ENCODE measurements at regions not wholly inside any gene's neighbourhood (a gene's known extent, or its start where the extent isn't known, plus 50 kb on each side); places are given as distances from the start of the nearest gene placed in this dataset.
"Not testable (repeated sequence)": the region's sequence is repeated elsewhere in the genome, so short reads cannot be mapped to it uniquely, and the experiment has no call there.

GRCh38 chr17:72458301-72458700, 337.5 kb downstream of the SOX9 start:
- peaks cover 17% of the 10 kb centered on the region for H3K4me1 ChIP-seq (ENCODE audit: control insufficient read depth, insufficient read depth, low read length)
- H3K4me3 ChIP-seq (ENCODE audit: low read length), result no peak overlapping the region
- peak overlapping the region; percentile 53 for H3K27ac ChIP-seq (ENCODE audit: low read length)
- no peaks in the 10 kb centered on the region for H3K27me3 ChIP-seq (ENCODE audit: control insufficient read depth, insufficient read depth, low read length)
- DNase-seq, result no peak
- peaks cover 7% of the 10 kb centered on the region for H3K9me3 ChIP-seq (ENCODE audit: control insufficient read depth, low read depth, low read length)
- no CpG with 5 or more reads among the region's 9 CpGs for WGBS (ENCODE audit: insufficient coverage, low lambda C conversion rate)
- no peaks in the 10 kb centered on the region for H3K36me3 ChIP-seq (ENCODE audit: control insufficient read depth, insufficient read depth, low read length)

DNA sequence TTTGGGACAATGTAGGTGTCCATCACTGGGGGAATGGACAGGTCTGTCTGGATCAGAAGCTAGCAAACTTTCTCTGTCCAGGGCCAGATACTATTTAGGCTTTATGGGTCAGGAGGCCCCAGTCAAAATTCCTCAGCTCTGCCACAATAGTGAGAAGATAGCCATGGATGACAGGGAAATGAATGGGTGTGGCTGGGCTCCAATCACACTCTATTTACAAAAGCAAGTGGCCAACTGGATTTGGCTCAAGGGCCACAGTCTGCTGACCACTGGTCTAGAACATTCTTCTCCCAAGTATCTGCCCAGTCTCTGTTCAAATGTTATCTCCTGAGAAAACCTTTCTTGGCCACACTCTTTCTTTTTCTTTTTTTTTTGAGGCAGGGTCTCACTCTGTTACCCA, 339.9 kb downstream of the SOX9 start:
- Histone ChIP-seq H3K27me3 (ENCODE audit: control insufficient read depth, insufficient read depth, low read length) (no peaks in the 10 kb centered on the region), H3K27ac (ENCODE audit: low read length) (no peak overlapping the region), H3K9me3 (ENCODE audit: control insufficient read depth, low read depth, low read length) (peaks cover 4% of the 10 kb centered on the region), H3K4me1 (ENCODE audit: control insufficient read depth, insufficient read depth, low read length) (peaks cover 31% of the 10 kb centered on the region), H3K36me3 (ENCODE audit: control insufficient read depth, insufficient read depth, low read length) (no peaks in the 10 kb centered on the region), H3K4me3 (ENCODE audit: low read length) (no peak overlapping the region)
- no peak for DNase-seq

DNA sequence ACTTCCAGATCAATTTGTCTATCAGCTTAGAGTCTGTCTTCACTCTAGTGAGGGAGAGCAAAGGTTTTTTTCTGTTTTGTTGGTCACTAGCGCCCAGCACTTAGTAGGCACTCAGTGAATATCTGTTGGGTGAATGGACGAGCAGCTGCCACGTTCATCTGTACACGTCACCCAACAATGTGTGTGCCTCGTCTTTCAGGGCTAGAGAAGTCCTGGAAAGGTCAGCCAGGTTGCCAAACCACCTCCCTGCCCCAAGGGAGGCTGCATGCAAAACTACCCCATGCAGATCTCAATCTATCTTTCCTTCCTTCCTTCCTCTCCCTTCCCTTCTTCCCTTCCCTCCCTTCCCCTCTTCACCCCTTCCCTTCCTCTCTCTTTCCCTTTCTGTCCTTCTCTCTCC, 340.9 kb downstream of the SOX9 start:
- Histone ChIP-seq H3K4me1 (ENCODE audit: control insufficient read depth, insufficient read depth, low read length) (peaks cover 37% of the 10 kb centered on the region), H3K4me3 (ENCODE audit: low read length) (no peak overlapping the region), H3K36me3 (ENCODE audit: control insufficient read depth, insufficient read depth, low read length) (no peaks in the 10 kb centered on the region), H3K9me3 (ENCODE audit: control insufficient read depth, low read depth, low read length) (peaks cover 4% of the 10 kb centered on the region), H3K27me3 (ENCODE audit: control insufficient read depth, insufficient read depth, low read length) (no peaks in the 10 kb centered on the region), H3K27ac (ENCODE audit: low read length) (no peak overlapping the region)
- DNase-seq, result no peak
- 87% methylated on average over 3 of the region's 5 CpGs for WGBS (ENCODE audit: insufficient coverage, low lambda C conversion rate)

- H3K4me1 ChIP-seq (ENCODE audit: control insufficient read depth, insufficient read depth, low read length), result peaks cover 43% of the 10 kb centered on the region
- no CpG with 5 or more reads among the region's 1 CpG for WGBS (ENCODE audit: insufficient coverage, low lambda C conversion rate)
- DNase-seq, result no peak
- H3K27ac ChIP-seq (ENCODE audit: low read length), result no peak overlapping the region
- H3K36me3 ChIP-seq (ENCODE audit: control insufficient read depth, insufficient read depth, low read length), result no peaks in the 10 kb centered on the region
- H3K9me3 ChIP-seq (ENCODE audit: control insufficient read depth, low read depth, low read length), result peaks cover 4% of the 10 kb centered on the region
- no peaks in the 10 kb centered on the region for H3K27me3 ChIP-seq (ENCODE audit: control insufficient read depth, insufficient read depth, low read length)
- no peak overlapping the region for H3K4me3 ChIP-seq (ENCODE audit: low read length)
These were observed 341.6 kb downstream of the SOX9 start for GRCh38 chr17:72462407-72462806.

DNA sequence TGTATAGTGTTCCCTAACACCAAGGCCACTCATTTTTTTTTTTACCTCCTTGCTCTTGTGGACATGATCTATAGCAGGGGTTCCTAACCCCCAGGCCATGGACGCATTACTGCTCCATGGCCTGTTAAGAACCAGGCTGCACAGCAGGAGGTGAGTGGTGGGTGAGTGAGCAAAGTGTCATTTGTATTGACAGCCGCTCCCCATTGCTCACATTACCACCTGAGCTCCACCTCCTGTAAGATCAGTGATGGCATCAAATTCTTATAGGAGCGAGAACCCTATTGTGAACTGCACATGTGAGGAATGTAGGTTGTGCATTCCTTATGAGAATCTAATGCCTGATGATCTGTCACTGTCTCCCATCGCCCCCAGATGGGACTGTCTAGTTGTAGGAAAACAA, 342.0 kb downstream of the SOX9 start:
- Histone ChIP-seq H3K27me3 (ENCODE audit: control insufficient read depth, insufficient read depth, low read length) (no peaks in the 10 kb centered on the region), H3K9me3 (ENCODE audit: control insufficient read depth, low read depth, low read length) (peaks cover 4% of the 10 kb centered on the region), H3K27ac (ENCODE audit: low read length) (no peak overlapping the region), H3K36me3 (ENCODE audit: control insufficient read depth, insufficient read depth, low read length) (no peaks in the 10 kb centered on the region), H3K4me3 (ENCODE audit: low read length) (no peak overlapping the region), H3K4me1 (ENCODE audit: control insufficient read depth, insufficient read depth, low read length) (peaks cover 47% of the 10 kb centered on the region)
- no peak for DNase-seq
- no CpG with 5 or more reads among the region's 4 CpGs for WGBS (ENCODE audit: insufficient coverage, low lambda C conversion rate)

GRCh38 chr17:72463287-72464102, 342.7 kb downstream of the SOX9 start:
- no peak overlapping the region for H3K4me3 ChIP-seq (ENCODE audit: low read length)
- peaks cover 7% of the 10 kb centered on the region for H3K9me3 ChIP-seq (ENCODE audit: control insufficient read depth, low read depth, low read length)
- WGBS (ENCODE audit: insufficient coverage, low lambda C conversion rate), result no CpG with 5 or more reads among the region's 10 CpGs
- peaks cover 51% of the 10 kb centered on the region for H3K4me1 ChIP-seq (ENCODE audit: control insufficient read depth, insufficient read depth, low read length)
- H3K36me3 ChIP-seq (ENCODE audit: control insufficient read depth, insufficient read depth, low read length), result no peaks in the 10 kb centered on the region
- H3K27ac ChIP-seq (ENCODE audit: low read length), result peak overlapping the region; percentile 7
- DNase-seq, result no peak
- no peaks in the 10 kb centered on the region for H3K27me3 ChIP-seq (ENCODE audit: control insufficient read depth, insufficient read depth, low read length)

DNA sequence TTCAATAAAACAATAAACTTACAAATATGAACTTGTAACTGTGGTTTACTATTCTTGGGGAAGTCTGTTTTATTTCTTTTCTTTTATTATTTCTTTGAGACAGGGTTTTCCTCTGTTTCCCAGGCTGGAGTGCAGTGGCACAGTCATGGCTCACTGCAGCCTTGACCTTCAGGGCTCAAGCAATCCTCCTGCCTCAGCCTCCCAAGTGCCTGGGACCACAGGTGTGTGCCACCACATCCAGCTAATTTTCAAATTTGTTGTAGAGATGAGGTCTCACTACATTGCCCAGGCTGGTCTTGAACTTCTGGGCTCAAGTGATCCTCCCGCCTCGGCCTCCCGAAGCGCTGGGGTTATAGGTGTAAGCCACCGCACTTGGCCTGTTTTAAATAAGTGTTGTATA, 343.4 kb downstream of the SOX9 start:
- H3K27ac ChIP-seq (ENCODE audit: low read length), result peak overlapping the region; percentile 96
- DNase-seq, result not testable (repeated sequence)
- no CpG with 5 or more reads among the region's 5 CpGs for WGBS (ENCODE audit: insufficient coverage, low lambda C conversion rate)

DNA sequence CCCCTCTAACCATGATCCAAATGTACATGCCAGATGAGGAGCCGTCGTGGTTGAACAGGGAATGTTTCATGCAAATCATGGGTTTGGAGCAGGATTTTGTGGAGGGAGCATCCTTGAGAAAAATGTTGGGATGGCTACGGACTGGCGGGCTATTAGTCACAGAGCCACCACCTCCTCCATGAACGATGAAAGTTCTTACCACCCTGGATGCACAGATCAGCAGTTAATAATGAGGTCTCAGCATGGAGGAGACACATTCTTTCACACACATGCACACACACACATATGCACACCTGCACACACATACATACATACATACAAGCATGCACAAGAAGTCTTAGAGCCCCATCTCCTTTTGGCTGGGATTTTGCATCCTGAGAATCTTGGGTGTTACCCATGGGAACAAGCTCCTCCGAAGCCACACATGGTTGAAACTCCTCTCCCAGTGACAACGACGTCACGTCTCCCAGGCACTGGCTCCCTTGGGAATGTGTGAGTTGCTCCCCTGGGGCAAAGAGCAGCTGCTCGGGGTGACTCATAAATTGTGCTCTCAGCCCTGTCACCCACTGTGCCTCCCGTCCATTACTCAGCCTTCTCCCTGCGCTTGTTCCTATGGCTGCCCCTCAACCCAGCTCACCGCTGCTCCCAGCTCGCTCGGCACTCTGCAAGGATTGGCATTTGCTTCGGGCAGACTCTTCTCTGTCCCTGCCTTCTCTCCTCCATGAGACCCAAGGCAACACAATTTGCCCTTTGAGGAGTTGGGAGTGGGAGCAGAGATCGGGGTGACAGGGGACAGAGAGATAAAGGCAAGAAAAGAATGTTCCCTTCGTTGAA, 344.6 kb downstream of the SOX9 start:
- no peaks in the 10 kb centered on the region for H3K36me3 ChIP-seq (ENCODE audit: control insufficient read depth, insufficient read depth, low read length)

More for the DNA sequence above, 343.4 kb downstream of the SOX9 start:
- not testable (repeated sequence) for H3K9me3 ChIP-seq (ENCODE audit: control insufficient read depth, low read depth, low read length); H3K36me3 ChIP-seq (ENCODE audit: control insufficient read depth, insufficient read depth, low read length); H3K27me3 ChIP-seq (ENCODE audit: control insufficient read depth, insufficient read depth, low read length); H3K4me3 ChIP-seq (ENCODE audit: low read length)
- peaks cover 48% of the 10 kb centered on the region for H3K4me1 ChIP-seq (ENCODE audit: control insufficient read depth, insufficient read depth, low read length)

DNA sequence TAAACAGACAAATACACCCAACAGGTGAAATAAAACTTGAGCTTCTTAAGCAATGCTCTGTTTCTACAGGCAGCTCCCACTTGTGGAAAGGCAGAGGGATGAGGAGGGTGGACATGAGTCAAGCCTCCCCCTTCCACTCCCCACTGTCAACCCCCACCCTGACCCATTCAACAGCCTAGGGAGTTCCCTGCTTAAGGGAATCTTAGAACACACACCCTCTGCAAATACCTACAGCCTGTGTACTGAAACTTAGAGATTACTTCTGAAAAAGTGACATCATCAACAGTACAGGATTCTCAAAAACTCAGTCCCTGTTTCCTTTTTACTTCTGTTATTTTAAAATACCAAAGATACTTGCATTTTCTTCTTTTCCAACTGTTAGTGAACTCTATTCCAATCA, 345.4 kb downstream of the SOX9 start:
- Histone ChIP-seq H3K36me3 (ENCODE audit: control insufficient read depth, insufficient read depth, low read length) (no peaks in the 10 kb centered on the region), H3K27ac (ENCODE audit: low read length) (peak overlapping the region; percentile 96), H3K4me1 (ENCODE audit: control insufficient read depth, insufficient read depth, low read length) (peaks cover 52% of the 10 kb centered on the region), H3K9me3 (ENCODE audit: control insufficient read depth, low read depth, low read length) (peaks cover 7% of the 10 kb centered on the region), H3K4me3 (ENCODE audit: low read length) (no peak overlapping the region), H3K27me3 (ENCODE audit: control insufficient read depth, insufficient read depth, low read length) (no peaks in the 10 kb centered on the region)
- peak; percentile 70 to 85 for DNase-seq

More for the DNA sequence above, 344.6 kb downstream of the SOX9 start:
- Histone ChIP-seq H3K27ac (ENCODE audit: low read length) (peak overlapping the region; percentile 96), H3K9me3 (ENCODE audit: control insufficient read depth, low read depth, low read length) (peaks cover 7% of the 10 kb centered on the region), H3K4me1 (ENCODE audit: control insufficient read depth, insufficient read depth, low read length) (peaks cover 47% of the 10 kb centered on the region), H3K4me3 (ENCODE audit: low read length) (peak overlapping the region; percentile 37), H3K27me3 (ENCODE audit: control insufficient read depth, insufficient read depth, low read length) (no peaks in the 10 kb centered on the region)
- no CpG with 5 or more reads among the region's 18 CpGs for WGBS (ENCODE audit: insufficient coverage, low lambda C conversion rate)
- DNase-seq, result peak; percentile 93 to 97

DNA sequence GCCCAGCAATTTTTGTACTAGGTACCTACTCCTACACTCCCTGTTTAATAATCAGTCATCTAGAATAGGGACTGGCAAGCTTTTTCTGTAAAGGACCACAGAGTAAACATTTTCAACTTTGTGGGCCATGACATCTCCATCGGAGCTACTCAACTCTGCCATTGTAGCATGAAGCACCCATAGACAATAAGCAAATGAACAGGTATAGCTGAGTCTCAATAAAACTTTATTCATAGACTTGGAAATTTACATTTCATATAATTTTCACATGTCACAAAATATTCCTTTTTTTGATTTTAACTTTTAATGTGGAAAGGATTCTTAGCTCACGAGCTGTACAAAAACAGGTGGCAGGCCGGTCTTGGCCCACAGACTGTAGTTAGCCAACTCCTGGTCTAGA, 345.8 kb downstream of the SOX9 start:
- Histone ChIP-seq H3K9me3 (ENCODE audit: control insufficient read depth, low read depth, low read length) (peaks cover 7% of the 10 kb centered on the region), H3K27ac (ENCODE audit: low read length) (peak overlapping the region; percentile 96)
- 92% methylated on average over 2 of the region's 3 CpGs for WGBS (ENCODE audit: insufficient coverage, low lambda C conversion rate)

More for the DNA sequence above, 345.8 kb downstream of the SOX9 start:
- Histone ChIP-seq H3K27me3 (ENCODE audit: control insufficient read depth, insufficient read depth, low read length) (no peaks in the 10 kb centered on the region), H3K4me1 (ENCODE audit: control insufficient read depth, insufficient read depth, low read length) (peaks cover 56% of the 10 kb centered on the region), H3K36me3 (ENCODE audit: control insufficient read depth, insufficient read depth, low read length) (no peaks in the 10 kb centered on the region), H3K4me3 (ENCODE audit: low read length) (no peak overlapping the region)
- no peak for DNase-seq
